GM19351 (cell line): ENCODE measurements at regions not wholly inside any gene's neighbourhood (a gene's known extent, or its start where the extent isn't known, plus 50 kb on each side); places are given as distances from the start of the nearest gene placed in this dataset.

ENCODE experiments used
- ATAC-seq: cut with Tn5 transposase; IDR thresholded peaks from one replicate; pipeline ENCODE4 v1.9.1; 2021; ENCODE audit warnings: mild to moderate bottlenecking, moderate library complexity; ENCODE audit not compliant: unreplicated experiment

- no peak for ATAC-seq
Observed at GRCh38 chr18:41155025-41155424, 800.0 kb upstream of the PIK3C3 start.

GRCh38 chr18:41153871-41154270 is 801.2 kb upstream of the PIK3C3 start:
- ATAC-seq = no peak

GRCh38 chr18:41150316-41150715 is 804.7 kb upstream of the PIK3C3 start:
- no peak for ATAC-seq

- ATAC-seq = no peak
Observed at GRCh38 chr18:41146301-41146700, 808.7 kb upstream of the PIK3C3 start.

GRCh38 chr18:41145516-41145915 is 809.5 kb upstream of the PIK3C3 start:
- no peak for ATAC-seq

- no peak for ATAC-seq
Observed at GRCh38 chr18:41144441-41144840, 810.6 kb upstream of the PIK3C3 start.

- no peak for ATAC-seq
Observed at GRCh38 chr18:41140506-41140905, 814.5 kb upstream of the PIK3C3 start.

- no peak for ATAC-seq
Observed at GRCh38 chr18:41135146-41135545, 819.9 kb upstream of the PIK3C3 start.

- no peak for ATAC-seq
Observed at GRCh38 chr18:41134426-41134825, 820.6 kb upstream of the PIK3C3 start.

- no peak for ATAC-seq
Observed at GRCh38 chr18:41131050-41131449, 824.0 kb upstream of the PIK3C3 start.

- ATAC-seq = no peak
Observed at GRCh38 chr18:41128545-41128944, 826.5 kb upstream of the PIK3C3 start.

GRCh38 chr18:41128126-41128525 is 826.9 kb upstream of the PIK3C3 start:
- no peak for ATAC-seq

- no peak for ATAC-seq
Observed at GRCh38 chr18:41126541-41127235, 828.3 kb upstream of the PIK3C3 start.

GRCh38 chr18:41121116-41121826 is 833.8 kb upstream of the PIK3C3 start:
- no peak for ATAC-seq

- ATAC-seq = no peak
Observed at GRCh38 chr18:41119031-41119430, 836.0 kb upstream of the PIK3C3 start.

GRCh38 chr18:41113885-41114482 is 841.0 kb upstream of the PIK3C3 start:
- ATAC-seq = no peak

GRCh38 chr18:41099451-41099850 is 855.6 kb upstream of the PIK3C3 start:
- no peak for ATAC-seq

GRCh38 chr18:41096504-41096903 is 858.5 kb upstream of the PIK3C3 start:
- ATAC-seq = no peak

- ATAC-seq = no peak
Observed at GRCh38 chr18:41077076-41077475, 878.0 kb upstream of the PIK3C3 start.

GRCh38 chr18:41075212-41075611 is 879.8 kb upstream of the PIK3C3 start:
- no peak for ATAC-seq

- no peak for ATAC-seq
Observed at GRCh38 chr18:41073372-41073954, 881.6 kb upstream of the PIK3C3 start.

GRCh38 chr18:41072946-41073345 is 882.1 kb upstream of the PIK3C3 start:
- ATAC-seq = no peak
